RPMI7951 (cell line): ENCODE measurements at regions not wholly inside any gene's neighbourhood (a gene's known extent, or its start where the extent isn't known, plus 50 kb on each side); places are given as distances from the start of the nearest gene placed in this dataset.
A peak's percentile ranks its signal among the peaks of the same experiment; 100 is the strongest.

Experiments
- DNase-seq: peaks from one replicate; pipeline ENCODE4 v3.0.0-alpha.2; 2012; ENCODE audit warnings: low read depth

DNA sequence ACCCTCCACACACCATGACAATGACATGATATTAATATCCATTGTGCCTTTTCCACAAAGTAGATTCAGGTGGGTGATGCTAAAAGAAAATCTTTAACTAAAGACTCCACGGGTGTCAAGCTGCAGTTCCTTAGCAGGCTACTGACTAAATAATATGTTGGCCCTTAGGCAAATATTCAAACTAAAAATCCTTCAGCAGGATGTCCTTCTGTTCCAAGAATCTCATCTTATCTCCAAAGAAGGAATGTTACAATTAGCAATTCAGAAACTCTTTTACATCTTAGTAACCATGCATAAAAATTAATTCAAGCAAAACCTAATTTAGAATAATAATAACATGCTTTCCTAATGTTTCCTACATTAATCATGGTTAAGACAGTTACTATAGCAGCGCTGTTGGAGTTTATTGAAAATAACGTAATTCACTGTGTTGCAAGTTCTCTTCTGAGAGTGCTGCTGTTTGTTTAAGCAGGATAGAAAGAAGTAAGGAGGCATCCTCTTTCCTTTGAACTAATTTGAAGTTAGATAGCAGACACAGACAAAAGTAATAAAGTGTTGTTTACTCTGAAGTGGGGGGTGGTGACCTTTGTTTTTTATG, 414.8 kb upstream of the CDH4 start:
- DNase-seq, result no peak

DNA sequence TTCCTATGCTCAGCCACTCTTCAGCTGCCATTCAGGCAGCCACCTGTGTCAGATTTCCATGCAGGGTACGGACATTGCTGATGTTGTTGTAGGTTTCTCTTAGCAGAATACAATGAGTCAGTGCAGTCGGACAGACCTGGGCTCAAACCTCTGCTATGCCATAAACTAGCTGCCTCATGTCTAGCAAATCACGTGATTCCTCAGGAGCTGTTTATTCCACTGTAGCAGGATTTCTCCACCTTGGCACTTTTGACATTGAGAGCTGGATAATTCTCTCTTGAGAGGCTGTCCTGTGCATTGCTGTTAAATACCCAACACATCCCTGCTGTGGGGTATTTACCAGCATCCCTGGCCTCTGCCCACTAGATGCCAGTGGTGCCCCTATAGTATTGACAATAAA, 413.8 kb upstream of the CDH4 start:
- DNase-seq, result no peak

DNA sequence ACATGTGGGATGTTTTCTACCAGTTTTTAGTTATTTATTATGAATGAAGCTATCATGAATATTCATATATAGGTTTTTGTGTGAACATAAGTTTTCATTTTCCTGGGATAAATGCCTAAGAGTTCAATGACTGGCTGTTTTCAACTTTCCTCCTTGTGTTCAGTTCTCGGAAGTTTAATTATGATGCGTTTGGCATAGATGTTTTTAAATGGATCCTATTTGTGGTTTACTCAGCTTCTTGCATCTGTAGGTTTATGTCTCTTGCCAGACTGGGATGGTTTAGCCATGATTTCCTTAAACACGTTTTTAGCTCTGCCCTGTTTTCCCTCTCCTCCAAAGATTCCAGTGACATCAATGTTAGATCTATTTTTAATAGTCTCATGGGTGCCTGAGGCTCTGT, 411.1 kb upstream of the CDH4 start:
- no peak for DNase-seq

DNA sequence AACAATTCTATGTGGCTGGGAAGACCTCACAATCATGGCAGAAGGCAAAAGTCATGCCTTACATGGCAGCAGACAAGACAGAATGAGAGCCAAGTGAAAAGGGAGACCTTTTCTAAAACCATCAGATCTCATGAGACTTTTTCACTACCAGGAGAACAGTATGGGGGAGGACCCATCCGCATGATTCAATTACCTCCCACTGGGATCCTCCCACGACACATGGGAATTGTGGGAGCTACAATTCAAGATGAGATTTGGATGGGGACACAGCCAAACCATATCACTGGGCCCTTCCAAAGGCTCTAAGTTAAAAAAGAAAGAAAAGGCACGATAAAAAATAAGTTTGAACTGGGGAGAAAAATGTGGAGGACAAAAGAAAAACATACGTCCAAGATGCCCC, 406.9 kb upstream of the CDH4 start:
- DNase-seq, result no peak

DNA sequence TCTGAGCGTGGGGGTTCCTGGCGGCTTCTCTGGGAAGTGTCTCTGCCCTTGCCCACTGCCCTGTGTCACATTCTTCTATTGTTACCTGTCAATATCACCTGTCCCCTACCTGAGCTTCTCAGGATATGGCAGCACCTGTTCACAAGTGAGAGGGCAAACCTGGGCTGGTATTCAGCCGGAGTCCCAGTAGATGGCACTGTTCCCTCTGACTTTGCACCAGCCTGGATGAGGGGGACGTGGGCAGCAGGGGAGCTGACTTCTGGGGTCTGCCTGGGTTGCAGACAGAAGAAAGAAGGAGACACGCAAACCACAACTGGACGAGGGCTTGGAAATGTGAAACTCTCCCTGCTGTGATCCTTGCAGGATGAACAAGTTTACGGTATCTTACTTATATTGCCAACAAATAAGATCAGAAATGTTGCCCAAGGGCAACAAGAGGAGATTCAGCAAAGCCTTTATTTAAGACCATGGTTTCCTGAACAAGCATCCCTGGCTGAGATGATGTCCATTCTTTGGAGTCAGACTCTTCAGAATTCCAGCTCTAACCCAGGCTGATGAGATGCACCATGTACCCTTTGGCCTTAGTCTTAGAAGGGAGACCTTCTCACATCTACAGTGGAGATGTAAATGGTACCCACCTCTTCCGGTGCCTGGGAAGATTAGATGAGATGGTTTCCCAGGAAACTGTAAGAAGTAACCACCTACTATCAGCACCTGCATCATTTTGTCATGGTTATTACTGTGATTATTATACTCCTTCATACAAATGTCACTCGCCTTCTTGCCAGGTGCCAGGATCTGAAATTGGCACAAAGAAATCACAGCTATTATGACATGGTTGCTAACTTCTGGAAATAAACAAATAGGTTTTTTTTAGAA, 400.0 kb upstream of the CDH4 start:
- no peak for DNase-seq

DNA sequence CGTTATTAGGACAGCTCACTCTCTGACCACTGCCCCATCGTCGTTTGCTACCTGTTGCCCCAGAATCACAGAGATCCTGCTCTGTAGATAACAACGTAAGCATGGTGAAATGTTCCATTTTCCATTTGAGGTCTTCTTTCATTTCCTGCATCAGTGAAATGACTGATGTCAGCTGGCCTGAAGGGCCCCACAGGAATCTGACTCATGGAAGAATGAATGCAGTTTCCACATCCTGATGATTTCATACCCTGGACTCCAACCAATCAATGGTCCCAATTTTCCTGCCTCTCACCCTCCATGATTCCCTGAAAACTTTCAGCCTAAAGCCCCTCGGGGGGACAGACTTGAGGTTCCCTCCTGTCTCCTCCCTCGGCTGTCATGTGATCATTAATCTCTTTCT, 394.4 kb upstream of the CDH4 start:
- peak; percentile 65 for DNase-seq

DNA sequence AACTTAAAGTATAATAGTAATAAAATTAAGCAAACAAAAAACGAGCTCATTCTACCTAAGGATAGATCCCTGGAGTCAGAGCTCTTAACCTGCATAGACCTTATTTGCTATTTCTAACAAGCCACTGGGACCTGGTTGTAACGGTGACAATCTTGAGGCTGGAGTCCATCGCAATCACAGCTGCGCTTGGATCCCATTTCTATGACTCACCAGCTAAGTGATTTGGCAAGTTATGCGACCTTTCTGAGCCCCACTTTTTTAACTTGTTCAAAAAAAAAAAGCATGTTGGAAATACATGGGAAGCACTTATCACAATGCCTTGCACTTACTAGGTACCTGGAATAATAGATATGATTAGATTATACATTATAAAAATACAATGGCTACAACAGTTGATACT, 389.5 kb upstream of the CDH4 start:
- peak; percentile 41 for DNase-seq

DNA sequence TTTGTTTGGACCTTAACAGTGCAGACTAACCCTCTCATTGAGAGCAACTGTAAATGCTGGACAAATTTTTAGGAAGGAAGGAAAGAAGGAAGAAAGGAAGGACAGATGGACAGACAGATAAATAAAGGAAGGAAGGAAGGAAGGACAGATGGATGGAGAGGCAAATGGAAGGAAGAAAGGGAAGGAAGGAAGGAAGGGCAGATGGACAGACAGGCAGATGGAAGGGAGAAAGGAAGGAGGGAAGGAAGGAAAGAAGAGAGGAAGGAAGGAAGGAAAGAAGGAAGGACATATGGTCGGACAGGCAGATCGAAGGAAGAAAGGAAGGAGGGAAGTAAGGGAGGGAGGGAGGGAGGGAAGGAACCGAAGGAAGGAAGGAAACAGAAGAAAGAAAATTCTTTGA, 388.5 kb upstream of the CDH4 start:
- no peak for DNase-seq

DNA sequence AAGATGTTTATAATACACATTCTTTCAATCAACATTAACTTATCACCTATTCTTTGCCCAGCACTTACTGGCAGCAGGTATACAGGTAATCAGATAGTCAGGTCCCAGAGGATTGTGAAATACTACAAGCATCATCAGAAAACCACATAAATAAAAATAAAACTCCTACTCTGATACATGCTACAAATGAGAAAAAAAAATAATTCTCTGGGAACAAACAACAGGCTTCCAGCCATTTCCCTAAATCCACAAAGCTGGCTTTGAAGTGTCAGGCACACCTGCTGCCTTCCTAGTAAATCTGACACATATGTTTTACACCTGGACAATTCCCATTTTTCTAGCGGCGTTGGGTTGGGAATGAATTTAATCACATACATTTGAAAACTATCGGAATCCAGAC, 384.5 kb upstream of the CDH4 start:
- no peak for DNase-seq

DNA sequence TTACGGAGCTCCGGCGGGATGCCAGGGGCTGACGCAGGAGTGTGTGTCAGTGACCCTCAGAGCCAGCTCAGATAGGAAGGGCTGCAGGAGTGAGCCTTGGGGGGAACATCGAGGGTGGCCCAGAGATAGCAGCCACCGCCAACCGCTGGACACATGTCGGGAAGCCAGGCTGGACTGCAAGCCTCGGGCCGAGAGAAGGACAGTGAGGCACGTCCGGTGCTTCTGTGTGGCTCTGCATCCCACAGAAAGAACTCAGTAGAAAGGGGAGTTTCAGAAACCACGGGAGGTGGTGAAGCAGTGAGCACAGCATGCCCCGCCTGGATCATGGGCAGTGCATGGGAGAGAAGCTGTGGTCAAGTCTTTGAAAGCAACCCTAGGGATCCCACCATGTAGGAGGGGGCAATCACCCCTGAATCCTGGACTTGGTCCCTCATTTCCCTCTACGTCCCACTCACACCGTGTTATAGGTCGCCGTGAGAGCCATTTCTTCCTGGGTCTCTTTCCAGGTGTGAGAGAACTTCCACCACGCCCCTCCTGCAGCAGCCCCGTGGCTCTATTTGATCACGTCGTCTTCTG, 383.7 kb upstream of the CDH4 start:
- peak; percentile 5 for DNase-seq

DNA sequence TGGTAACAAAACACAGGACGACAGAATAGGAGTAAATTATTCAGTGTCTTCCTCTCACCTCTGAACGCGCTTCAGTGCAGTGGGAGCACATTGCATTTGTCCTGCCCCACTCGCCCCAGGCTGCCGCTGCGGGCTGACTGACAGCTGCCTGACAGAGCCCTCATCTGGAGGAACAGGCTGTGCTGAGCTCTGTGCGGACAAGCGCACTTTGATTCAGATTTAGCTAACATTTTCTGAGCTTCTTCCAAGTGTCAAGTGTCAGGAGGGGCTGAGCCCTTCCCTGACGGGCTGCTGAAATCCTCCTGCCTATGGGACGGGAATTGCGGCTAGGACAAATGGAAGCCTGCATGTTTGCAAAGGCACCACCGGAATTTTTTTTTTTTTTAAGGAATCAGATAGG, 383.0 kb upstream of the CDH4 start:
- DNase-seq, result no peak

DNA sequence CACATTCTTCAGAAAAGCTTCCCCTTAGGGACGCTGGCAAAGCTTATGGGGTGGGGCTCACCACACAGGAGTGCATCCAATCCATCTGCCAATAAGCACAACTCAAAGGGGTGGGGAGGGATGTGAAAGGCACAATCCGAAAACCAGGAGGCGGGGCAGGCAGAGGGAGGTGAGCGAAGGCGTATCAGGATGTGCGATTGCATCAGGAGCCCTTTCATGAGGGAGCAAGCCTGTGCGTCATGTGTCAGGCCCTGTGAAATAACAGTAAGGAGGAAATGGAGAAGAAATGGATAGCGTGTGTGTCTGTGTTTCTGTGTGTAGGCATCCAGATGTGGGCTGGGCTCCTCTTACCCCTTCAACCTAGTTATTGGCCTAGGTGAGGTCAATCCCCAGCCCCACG, 382.4 kb upstream of the CDH4 start:
- DNase-seq, result peak; percentile 7

DNA sequence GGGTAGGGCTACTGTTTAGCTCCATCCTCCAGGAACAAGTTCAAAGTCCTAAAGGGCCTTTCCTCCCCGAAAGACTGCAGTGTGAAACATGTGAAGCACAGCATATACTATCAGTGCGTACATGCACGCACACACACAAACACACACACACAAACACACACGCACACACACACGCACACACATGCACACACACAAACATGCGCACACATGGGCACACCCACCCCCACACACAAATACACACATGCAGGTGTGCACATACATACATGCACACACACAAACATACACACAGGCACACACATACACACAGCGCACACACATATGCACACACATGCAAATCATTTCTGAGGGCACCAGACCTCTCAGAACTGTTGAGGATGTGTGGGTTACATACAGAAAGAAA, 382.0 kb upstream of the CDH4 start:
- no peak for DNase-seq

DNA sequence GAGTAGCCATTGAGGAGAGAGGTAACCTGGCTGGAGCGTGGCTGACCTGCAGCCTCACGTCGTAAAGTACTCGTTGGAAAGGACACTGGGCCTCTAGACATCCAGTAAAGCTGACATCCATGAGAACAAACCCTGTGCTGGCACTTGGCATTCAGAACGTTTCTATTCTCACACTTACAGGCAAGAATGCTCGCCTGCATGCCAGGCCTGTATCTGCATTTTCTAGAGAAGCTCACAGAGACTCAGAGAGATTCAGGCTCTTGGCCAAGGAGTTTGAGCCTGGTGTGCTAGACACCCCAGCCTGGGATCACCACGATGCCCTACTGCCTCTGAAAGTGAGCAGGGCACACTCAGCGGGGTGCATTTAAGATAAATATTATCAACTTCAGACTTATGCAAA, 379.8 kb upstream of the CDH4 start:
- no peak for DNase-seq

DNA sequence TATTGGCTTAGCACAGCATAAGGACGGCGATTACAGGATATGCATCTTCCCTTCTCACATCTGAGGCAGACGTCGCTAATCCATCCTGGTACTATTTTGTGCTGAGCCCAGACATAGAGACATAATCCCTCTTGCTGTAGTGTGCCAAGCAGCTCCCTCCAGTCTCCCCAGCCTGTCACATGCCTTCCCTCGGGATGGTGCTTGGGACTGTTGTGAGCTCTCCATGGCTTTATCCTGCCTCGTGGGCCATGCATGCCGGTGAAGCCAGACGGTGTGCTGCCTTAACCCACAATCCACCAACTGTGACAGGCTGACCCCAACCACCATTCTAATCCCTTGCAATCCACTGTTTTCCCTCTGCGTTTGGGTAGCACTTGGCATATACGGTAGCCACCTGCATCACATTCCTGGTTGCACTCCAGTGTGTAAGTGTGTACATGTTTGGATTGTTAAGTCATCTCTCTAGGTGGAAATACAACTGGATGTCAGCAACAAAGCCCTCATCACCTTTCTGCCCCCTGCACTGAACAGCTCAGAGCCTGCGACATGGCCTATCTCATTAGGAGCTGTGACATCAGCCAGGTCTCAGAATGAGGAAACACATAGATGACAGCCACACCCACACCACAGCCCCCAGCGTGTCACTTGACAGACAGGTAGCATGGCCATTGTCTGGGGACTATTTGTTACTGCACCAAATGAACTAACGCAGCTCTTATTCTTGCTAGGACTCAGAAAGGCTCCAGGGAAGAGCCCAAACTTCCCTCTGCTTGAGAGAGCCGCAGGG, 374.8 kb upstream of the CDH4 start:
- DNase-seq, result no peak

DNA sequence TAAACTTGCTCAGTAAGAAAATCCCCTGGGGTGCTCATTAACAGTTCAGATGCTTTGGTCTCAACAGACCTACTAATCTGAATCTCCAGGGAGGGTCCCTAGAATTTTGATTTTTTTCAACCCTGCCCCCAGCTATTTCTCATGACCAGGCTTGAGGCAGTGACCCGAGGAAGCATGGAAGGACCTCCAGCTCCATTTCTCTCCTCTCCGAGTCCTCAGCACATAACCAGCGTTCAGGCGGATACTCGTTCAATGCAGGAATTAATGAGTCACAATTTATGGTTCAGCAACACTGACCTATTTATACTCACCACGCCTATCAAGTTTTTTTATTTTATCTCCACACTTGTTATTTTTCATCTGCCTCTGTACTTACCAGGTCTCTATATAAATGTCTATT, 369.2 kb upstream of the CDH4 start:
- DNase-seq, result no peak

DNA sequence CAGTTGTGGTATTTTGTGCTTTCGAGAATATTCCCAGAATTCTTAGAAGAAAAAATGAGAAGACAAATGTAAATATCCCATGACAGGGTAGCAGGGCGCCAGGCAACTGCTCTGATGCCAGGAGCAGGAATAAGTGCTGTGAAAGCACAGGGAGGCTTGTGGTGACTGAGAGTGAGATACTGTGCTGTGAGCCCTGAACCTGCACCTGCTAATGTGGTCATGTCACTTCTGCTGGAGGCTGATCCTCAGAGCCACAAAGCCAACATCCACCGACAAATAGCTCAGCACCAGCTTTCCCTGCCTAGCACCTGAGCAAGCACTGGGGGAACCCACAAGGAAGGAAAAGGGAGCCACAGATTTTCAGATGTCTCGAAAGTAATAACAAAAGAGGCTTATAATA, 368.6 kb upstream of the CDH4 start:
- no peak for DNase-seq

DNA sequence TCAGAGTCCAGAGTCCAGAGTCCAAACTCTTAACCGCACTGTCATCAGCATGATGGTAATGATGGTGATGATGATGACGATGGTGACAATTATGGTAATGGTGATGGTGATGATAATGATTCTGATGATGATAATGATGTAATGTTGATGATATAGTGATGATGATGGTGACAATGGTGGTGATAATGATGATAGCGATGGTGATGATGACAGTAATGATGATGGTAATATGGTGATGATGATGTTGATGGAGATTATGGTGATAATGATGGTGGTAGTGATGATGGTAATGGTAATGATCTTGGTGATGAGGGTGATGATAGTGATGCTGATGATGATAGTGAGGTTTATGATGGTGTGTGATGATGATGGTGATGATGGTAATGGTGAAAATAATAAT, 367.8 kb upstream of the CDH4 start:
- no peak for DNase-seq

DNA sequence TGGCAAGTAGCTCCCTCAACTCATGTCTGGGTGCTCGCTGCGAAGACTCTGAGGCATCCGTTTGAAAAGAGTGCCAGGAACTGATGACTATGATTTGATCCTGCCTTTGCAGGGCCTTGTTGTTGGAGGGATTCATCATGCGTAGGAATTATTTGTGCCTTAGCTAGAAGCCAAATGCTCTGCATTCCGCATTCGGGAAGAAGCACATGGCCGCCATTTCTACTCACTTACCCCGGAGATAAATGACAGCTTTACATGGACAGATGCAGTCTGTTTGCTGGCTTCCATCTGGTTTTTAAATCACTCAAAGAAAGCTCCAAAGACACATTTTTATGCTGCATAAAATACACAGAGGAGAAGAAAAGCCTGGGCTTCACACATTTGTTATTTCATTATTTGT, 363.3 kb upstream of the CDH4 start:
- no peak for DNase-seq

DNA sequence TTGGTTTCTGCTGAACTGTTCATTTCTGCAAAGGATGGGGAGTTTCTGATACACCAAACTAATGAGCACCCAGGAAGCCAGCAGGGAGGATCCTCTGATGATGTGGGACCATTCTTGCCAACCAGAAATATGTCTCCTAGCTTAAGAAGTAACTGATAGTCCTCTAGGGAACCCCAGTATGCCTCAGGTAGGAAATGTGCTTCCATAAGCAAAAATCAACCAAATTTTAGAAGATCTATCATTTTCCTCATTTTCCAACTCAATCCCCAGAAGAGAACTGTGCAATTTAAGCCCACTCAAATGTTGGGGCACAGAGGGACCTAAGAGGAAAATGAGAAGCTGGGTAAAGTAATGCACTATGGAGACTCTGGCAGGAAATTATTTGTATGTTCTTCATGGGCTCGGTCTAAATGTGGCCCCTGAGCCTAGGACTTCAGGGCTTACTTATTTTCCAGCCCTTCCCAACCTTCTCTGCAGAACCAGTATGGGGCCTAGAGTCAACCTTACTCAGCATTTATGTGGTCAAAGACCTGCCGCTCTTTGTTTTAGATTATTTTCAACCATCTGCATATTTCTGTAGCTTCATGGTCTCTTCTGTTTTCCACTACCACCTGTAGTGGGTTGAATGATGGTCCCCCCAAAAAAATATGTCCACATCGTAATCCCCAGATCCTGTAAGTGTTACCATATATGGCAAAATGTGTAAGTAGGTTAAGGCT, 359.8 kb upstream of the CDH4 start:
- DNase-seq, result no peak

DNA sequence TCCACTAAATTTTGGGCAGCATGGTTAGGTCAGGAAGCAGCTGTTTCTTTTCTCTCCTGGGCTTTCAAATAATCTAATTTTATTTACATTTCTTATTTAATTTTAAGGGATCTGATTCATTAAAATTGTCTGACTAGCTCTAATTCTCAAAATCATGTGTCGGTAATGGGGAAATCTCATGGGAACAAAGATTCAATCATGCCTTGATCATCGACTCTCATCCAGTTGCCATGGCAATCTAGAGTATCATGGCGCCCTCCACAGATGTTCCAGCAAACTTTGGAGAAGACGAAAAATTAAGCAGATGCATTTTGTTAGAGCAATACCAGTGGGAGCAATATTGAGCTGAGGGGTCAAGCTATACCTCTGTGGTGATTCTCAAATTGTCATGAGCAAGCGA, 358.0 kb upstream of the CDH4 start:
- DNase-seq, result no peak
